HEK293 (cell line): ENCODE measurements at regions not wholly inside any gene's neighbourhood (a gene's known extent, or its start where the extent isn't known, plus 50 kb on each side); places are given as distances from the start of the nearest gene placed in this dataset.

Experiments used
- CTCF ChIA-PET: fragments of 350-600 bp; formaldehyde crosslinking; extraction: SDS; loops from one replicate; lab custom pipeline; 2021; ENCODE audit warnings: antibody characterized with exemption; lab: Yijun Ruan, JAX
- POLR2A ChIA-PET: fragments of 300-600 bp; formaldehyde crosslinking; extraction: SDS; loops from one replicate; lab custom pipeline; 2020; ENCODE audit warnings: antibody characterized with exemption, inconsistent platforms; lab: Yijun Ruan, JAX
- H3K27ac ChIP-seq: fragments of 200-500 bp; sonication (Bioruptor generic); 2 replicates; pipeline ENCODE4 v1.5.1; 2014; ENCODE audit warnings: low read depth, low read length, control low read depth, inconsistent platforms; ENCODE audit errors: extremely low read depth
- H3K36me3 ChIP-seq, 2 experiments: fragments of 200-500 bp in 1 of 2; sonication (Bioruptor generic) in 1 of 2; 1 replicate in 1 of 2; 2 replicates in 1 of 2; pipeline ENCODE4 v1.5.1; 2014 to 2017; ENCODE audit warnings: inconsistent platforms in 2 of 2, low read length in 2 of 2; ENCODE audit not compliant: control insufficient read depth in 2 of 2, insufficient read depth in 1 of 2
- H3K4me1 ChIP-seq: fragments of 200-500 bp; sonication (Bioruptor generic); 2 replicates; pipeline ENCODE4 v1.5.1; 2014; ENCODE audit warnings: mild to moderate bottlenecking, low read length, inconsistent platforms; ENCODE audit not compliant: control insufficient read depth, insufficient read depth
- H3K4me3 ChIP-seq: 2 replicates; pipeline ENCODE4 v1.5.1; 2011; ENCODE audit warnings: low read depth, mild to moderate bottlenecking, control low read depth, low read length, moderate library complexity
- H3K9me3 ChIP-seq: fragments of 200-500 bp; sonication (Bioruptor generic); 2 replicates; pipeline ENCODE4 v1.5.1; 2014; ENCODE audit warnings: low read depth, low read length, inconsistent platforms; ENCODE audit not compliant: control insufficient read depth, insufficient read depth
- GLI2 ChIP-seq: fragments of 450-650 bp; formaldehyde crosslinking; IDR thresholded peaks from 2 replicates; pipeline ENCODE4; 2017; ENCODE audit warnings: missing biosample characterization, missing genetic modification characterization, low read depth, borderline replicate concordance
- KLF10 ChIP-seq: fragments of 450-650 bp; IDR thresholded peaks from 2 replicates; pipeline ENCODE4 v1.5.1; 2018; ENCODE audit warnings: missing biosample characterization, mild to moderate bottlenecking, missing genetic modification characterization
- KLF9 ChIP-seq: fragments of 450-650 bp; formaldehyde crosslinking; IDR thresholded peaks from 2 replicates; pipeline ENCODE4 v1.5.1; 2016; ENCODE audit warnings: missing biosample characterization, missing genetic modification characterization, low read depth
- ZBTB20 ChIP-seq: fragments of 450-650 bp; formaldehyde crosslinking; IDR thresholded peaks from 2 replicates; pipeline ENCODE4 v1.5.1; 2016; ENCODE audit warnings: missing biosample characterization, missing genetic modification characterization
- ZBTB7A ChIP-seq: fragments of 450-650 bp; formaldehyde crosslinking; IDR thresholded peaks from 2 replicates; pipeline ENCODE4 v1.5.1; 2016; ENCODE audit warnings: low read depth, missing biosample characterization, missing genetic modification characterization
- ZIC2 ChIP-seq: fragments of 450-650 bp; formaldehyde crosslinking; IDR thresholded peaks from 2 replicates; pipeline ENCODE4 v1.5.1; 2016; ENCODE audit warnings: missing biosample characterization, missing genetic modification characterization
- ZNF138 ChIP-seq: fragments of 450-650 bp; formaldehyde crosslinking; IDR thresholded peaks from 2 replicates; pipeline ENCODE4 v1.5.1; 2016; ENCODE audit warnings: missing biosample characterization, missing genetic modification characterization, borderline replicate concordance
- ZNF16 ChIP-seq: fragments of 450-650 bp; formaldehyde crosslinking; IDR thresholded peaks from 2 replicates; pipeline ENCODE4 v1.5.1; 2016; ENCODE audit warnings: low read depth, missing biosample characterization, missing genetic modification characterization
- ZNF211 ChIP-seq: fragments of 450-650 bp; formaldehyde crosslinking; IDR thresholded peaks from 2 replicates; pipeline ENCODE4 v1.5.1; 2016; ENCODE audit warnings: low read depth, missing biosample characterization, missing genetic modification characterization
- ZNF324 ChIP-seq: fragments of 450-650 bp; formaldehyde crosslinking; IDR thresholded peaks from 2 replicates; pipeline ENCODE4 v1.5.1; 2016; ENCODE audit warnings: missing biosample characterization, missing genetic modification characterization
- ZNF549 ChIP-seq: fragments of 450-650 bp; IDR thresholded peaks from 2 replicates; pipeline ENCODE4 v1.5.1; 2018; ENCODE audit warnings: missing biosample characterization, missing genetic modification characterization, mild to moderate bottlenecking, inconsistent platforms, moderate library complexity
- ZNF558 ChIP-seq: fragments of 450-650 bp; formaldehyde crosslinking; IDR thresholded peaks from 2 replicates; pipeline ENCODE4 v1.5.1; 2016; ENCODE audit warnings: missing biosample characterization, missing genetic modification characterization
- ZNF610 ChIP-seq: fragments of 450-650 bp; formaldehyde crosslinking; IDR thresholded peaks from 2 replicates; pipeline ENCODE4 v1.5.1; 2016; ENCODE audit warnings: missing biosample characterization, missing genetic modification characterization, borderline replicate concordance
- ZNF621 ChIP-seq: fragments of 450-650 bp; formaldehyde crosslinking; IDR thresholded peaks from 2 replicates; pipeline ENCODE4 v1.5.1; 2017; ENCODE audit warnings: missing biosample characterization, missing genetic modification characterization
- ZNF626 ChIP-seq: fragments of 450-650 bp; sonication (Bioruptor Pico); formaldehyde crosslinking; IDR thresholded peaks from 2 replicates; pipeline ENCODE4 v1.5.1; 2018; ENCODE audit warnings: missing biosample characterization, missing genetic modification characterization, inconsistent platforms
- ZNF777 ChIP-seq: fragments of 450-650 bp; formaldehyde crosslinking; IDR thresholded peaks from 2 replicates; pipeline ENCODE4 v1.5.1; 2017; ENCODE audit warnings: missing biosample characterization, missing genetic modification characterization, borderline replicate concordance
- ZNF791 ChIP-seq: fragments of 450-650 bp; formaldehyde crosslinking; IDR thresholded peaks from 2 replicates; pipeline ENCODE4 v1.5.1; 2016; ENCODE audit warnings: missing biosample characterization, missing genetic modification characterization
- ZSCAN30 ChIP-seq: fragments of 450-650 bp; IDR thresholded peaks from 2 replicates; pipeline ENCODE4 v1.5.1; 2018; ENCODE audit warnings: missing biosample characterization, mild to moderate bottlenecking, missing genetic modification characterization, moderate library complexity
- TF ChIP-seq, protein P1 (sequence below): fragments of 450-650 bp; formaldehyde crosslinking; IDR thresholded peaks from 2 replicates; pipeline ENCODE4 v1.5.1; 2017; ENCODE audit warnings: missing biosample characterization, missing genetic modification characterization
- TF ChIP-seq, protein P2 (sequence below): fragments of 450-650 bp; formaldehyde crosslinking; IDR thresholded peaks from 2 replicates; pipeline ENCODE4 v1.5.1; 2016; ENCODE audit warnings: missing biosample characterization, missing genetic modification characterization, low read depth
- TF ChIP-seq, protein P3 (sequence below): fragments of 450-650 bp; formaldehyde crosslinking; IDR thresholded peaks from 2 replicates; pipeline ENCODE4 v1.5.1; 2016; ENCODE audit warnings: missing biosample characterization, missing genetic modification characterization, borderline replicate concordance

DNA sequence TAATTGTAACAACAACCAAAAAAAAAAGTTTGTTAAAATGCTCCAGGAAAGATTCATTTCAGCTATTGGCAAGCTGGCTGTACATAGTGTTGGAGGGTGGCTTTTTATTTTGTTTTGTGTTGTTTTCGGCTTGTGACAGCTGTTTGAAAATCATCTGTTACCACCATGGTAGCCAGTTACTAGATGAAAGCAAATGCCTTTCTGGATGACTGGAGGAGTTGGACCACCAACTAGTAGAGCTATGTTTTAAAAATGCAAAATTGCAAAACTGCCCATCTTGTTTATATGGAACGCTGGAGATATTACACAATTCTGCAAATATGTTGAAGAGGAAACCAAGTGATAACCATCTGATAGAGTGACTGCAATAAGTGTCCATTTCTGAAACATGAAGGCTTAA is 53.2 kb upstream of the TNIP3 start:
- Histone ChIP-seq H3K27ac (no peak overlapping the region), H3K36me3 (no peaks in the 10 kb centered on the region), H3K9me3 (no peaks in the 10 kb centered on the region), H3K4me1 (no peaks in the 10 kb centered on the region), H3K4me3 (no peak overlapping the region)
- TF ChIP-seq, protein P1, sequence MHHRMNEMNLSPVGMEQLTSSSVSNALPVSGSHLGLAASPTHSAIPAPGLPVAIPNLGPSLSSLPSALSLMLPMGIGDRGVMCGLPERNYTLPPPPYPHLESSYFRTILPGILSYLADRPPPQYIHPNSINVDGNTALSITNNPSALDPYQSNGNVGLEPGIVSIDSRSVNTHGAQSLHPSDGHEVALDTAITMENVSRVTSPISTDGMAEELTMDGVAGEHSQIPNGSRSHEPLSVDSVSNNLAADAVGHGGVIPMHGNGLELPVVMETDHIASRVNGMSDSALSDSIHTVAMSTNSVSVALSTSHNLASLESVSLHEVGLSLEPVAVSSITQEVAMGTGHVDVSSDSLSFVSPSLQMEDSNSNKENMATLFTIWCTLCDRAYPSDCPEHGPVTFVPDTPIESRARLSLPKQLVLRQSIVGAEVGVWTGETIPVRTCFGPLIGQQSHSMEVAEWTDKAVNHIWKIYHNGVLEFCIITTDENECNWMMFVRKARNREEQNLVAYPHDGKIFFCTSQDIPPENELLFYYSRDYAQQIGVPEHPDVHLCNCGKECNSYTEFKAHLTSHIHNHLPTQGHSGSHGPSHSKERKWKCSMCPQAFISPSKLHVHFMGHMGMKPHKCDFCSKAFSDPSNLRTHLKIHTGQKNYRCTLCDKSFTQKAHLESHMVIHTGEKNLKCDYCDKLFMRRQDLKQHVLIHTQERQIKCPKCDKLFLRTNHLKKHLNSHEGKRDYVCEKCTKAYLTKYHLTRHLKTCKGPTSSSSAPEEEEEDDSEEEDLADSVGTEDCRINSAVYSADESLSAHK (tag by site-specific recombination), result no peak
- TF ChIP-seq ZIC2, result no peak
- TF ChIP-seq ZNF138 (tag by site-specific recombination), result no peak
- TF ChIP-seq KLF10 (tag by site-specific recombination), result no peak
- no peak for TF ChIP-seq ZNF549 (tag by site-specific recombination)
- no peak for TF ChIP-seq ZBTB7A (tag by site-specific recombination)
- CTCF ChIA-PET, result interaction anchor here (0.9 kb wide), 1 partner anchor 90 kb away, joined by 3 read pairs; no protein-coding TSS in a partner anchor
- POLR2A ChIA-PET, result no interaction called here

DNA sequence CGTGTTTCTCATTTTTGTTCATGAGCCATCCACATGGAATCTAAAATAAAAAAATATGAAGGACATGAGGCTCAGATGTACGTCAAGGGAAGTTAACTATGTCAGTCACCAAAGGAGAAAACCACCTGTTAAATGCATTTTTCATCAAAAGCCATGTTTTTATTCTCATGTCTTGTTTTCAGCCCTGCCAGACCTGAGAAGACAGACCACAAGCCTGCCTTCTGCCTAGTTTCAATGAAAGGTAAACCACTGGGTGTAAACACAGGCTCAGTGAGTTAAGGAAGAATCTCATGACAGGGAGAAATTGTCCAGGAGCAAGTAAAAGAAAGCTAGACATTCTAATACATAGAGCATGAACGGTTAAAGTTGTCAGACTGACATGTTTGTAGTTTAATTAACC is 52.3 kb upstream of the TNIP3 start:
- no peak for TF ChIP-seq ZNF558 (tag by site-specific recombination)
- TF ChIP-seq, protein P2, sequence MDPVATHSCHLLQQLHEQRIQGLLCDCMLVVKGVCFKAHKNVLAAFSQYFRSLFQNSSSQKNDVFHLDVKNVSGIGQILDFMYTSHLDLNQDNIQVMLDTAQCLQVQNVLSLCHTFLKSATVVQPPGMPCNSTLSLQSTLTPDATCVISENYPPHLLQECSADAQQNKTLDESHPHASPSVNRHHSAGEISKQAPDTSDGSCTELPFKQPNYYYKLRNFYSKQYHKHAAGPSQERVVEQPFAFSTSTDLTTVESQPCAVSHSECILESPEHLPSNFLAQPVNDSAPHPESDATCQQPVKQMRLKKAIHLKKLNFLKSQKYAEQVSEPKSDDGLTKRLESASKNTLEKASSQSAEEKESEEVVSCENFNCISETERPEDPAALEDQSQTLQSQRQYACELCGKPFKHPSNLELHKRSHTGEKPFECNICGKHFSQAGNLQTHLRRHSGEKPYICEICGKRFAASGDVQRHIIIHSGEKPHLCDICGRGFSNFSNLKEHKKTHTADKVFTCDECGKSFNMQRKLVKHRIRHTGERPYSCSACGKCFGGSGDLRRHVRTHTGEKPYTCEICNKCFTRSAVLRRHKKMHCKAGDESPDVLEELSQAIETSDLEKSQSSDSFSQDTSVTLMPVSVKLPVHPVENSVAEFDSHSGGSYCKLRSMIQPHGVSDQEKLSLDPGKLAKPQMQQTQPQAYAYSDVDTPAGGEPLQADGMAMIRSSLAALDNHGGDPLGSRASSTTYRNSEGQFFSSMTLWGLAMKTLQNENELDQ (tag by site-specific recombination), result no peak
- Histone ChIP-seq H3K4me1 (no peaks in the 10 kb centered on the region), H3K9me3 (no peaks in the 10 kb centered on the region), H3K4me3 (no peak overlapping the region), H3K36me3 (no peaks in the 10 kb centered on the region), H3K27ac (no peak overlapping the region)
- POLR2A ChIA-PET, result no interaction called here
- CTCF ChIA-PET, result interaction anchor here (0.7 to 0.9 kb wide), 2 partner anchors 18 to 91 kb away, joined by 3 read pairs; no protein-coding TSS in a partner anchor

DNA sequence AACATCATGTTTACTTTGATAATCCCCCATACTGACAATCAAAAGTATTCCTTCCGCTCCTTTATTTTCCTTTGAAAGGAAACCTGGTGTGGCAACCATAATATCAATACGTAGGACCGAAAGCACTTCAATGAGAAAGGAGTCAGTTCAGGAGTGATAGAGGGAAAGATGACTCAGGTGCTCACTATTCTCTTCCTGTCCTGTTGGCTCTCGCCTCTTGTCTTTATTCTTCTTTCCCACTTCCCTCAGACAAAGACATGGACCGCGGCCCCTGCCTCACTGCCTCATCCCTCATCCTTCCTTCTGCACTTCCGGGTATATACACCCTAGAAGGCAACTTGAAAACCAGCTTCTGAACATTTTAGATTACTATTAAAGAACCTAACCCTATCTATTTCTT is 49.8 kb upstream of the TNIP3 start:
- ChIA-PET CTCF (no interaction called here), POLR2A (no interaction called here)
- Histone ChIP-seq H3K9me3 (no peaks in the 10 kb centered on the region), H3K36me3 (no peaks in the 10 kb centered on the region), H3K27ac (no peak overlapping the region), H3K4me3 (no peak overlapping the region), H3K4me1 (no peaks in the 10 kb centered on the region)
- no peak for TF ChIP-seq ZNF16
- TF ChIP-seq ZNF621, result no peak
- TF ChIP-seq ZNF777 (tag by site-specific recombination), result no peak
- no peak for TF ChIP-seq KLF9
- no peak for TF ChIP-seq ZBTB20 (tag by site-specific recombination)
- TF ChIP-seq ZNF610, result no peak
- no peak for TF ChIP-seq ZNF211 (tag by site-specific recombination)
- TF ChIP-seq ZNF626 (tag by site-specific recombination), result no peak
- no peak for TF ChIP-seq ZNF791 (tag by site-specific recombination)
- TF ChIP-seq, protein P3, sequence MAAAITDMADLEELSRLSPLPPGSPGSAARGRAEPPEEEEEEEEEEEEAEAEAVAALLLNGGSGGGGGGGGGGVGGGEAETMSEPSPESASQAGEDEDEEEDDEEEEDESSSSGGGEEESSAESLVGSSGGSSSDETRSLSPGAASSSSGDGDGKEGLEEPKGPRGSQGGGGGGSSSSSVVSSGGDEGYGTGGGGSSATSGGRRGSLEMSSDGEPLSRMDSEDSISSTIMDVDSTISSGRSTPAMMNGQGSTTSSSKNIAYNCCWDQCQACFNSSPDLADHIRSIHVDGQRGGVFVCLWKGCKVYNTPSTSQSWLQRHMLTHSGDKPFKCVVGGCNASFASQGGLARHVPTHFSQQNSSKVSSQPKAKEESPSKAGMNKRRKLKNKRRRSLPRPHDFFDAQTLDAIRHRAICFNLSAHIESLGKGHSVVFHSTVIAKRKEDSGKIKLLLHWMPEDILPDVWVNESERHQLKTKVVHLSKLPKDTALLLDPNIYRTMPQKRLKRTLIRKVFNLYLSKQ, result no peak
- TF ChIP-seq GLI2, result no peak
- no peak for TF ChIP-seq ZNF324 (tag by site-specific recombination)
- no peak for TF ChIP-seq ZSCAN30 (tag by site-specific recombination)
